Adrenal gland (tissue), 5 donors: ENCODE measurements at regions not wholly inside any gene's neighbourhood (a gene's known extent, or its start where the extent isn't known, plus 50 kb on each side); places are given as distances from the start of the nearest gene placed in this dataset.

Experiments
- POLR2A ChIP-seq, 2 donors: fragments of 450-650 bp; IDR thresholded peaks; one replicate each; pipeline ENCODE4 v1.6.1; 2017; ENCODE audit warnings: antibody characterized with exemption in 2 of 2, mild to moderate bottlenecking in 2 of 2, moderate library complexity in 1 of 2
- TF ChIP-seq, protein P1 (sequence below), 6 experiments: fragments of 450-650 bp in 4 of 6; fragments of 200-600 bp in 2 of 6; sonication (generic) in 1 of 6; IDR thresholded peaks; 1 replicate in 5 of 6; 2 replicates in 1 of 6; pipeline versions ENCODE4 v1.5.1 to v1.8.0; 2016 to 2021; ENCODE audit warnings: antibody characterized with exemption in 6 of 6, mild to moderate bottlenecking in 2 of 6, moderate library complexity in 1 of 6
- donor health status: DM: no; HTN: no; CAD: no.

DNA sequence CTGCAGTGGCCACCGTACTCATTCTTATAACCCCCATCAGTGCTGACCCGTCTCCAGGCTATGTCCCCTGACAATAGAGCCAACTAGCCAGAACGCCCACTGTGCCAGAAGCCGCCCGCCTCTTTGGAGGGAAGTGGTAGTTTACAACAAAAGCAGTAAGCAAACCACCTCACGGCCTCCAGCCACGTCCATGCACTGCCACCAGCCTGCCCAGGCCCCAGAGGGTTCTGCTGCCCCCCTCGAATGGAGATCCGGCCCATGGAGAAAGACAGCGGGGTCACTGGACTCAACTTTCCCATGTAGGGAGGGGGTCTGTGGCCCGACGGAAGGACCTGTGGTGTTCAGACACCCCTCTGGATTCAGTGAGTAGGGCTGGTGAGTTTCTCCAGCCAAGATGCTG is 340.3 kb downstream of the CTTN start:
- TF ChIP-seq, protein P1, sequence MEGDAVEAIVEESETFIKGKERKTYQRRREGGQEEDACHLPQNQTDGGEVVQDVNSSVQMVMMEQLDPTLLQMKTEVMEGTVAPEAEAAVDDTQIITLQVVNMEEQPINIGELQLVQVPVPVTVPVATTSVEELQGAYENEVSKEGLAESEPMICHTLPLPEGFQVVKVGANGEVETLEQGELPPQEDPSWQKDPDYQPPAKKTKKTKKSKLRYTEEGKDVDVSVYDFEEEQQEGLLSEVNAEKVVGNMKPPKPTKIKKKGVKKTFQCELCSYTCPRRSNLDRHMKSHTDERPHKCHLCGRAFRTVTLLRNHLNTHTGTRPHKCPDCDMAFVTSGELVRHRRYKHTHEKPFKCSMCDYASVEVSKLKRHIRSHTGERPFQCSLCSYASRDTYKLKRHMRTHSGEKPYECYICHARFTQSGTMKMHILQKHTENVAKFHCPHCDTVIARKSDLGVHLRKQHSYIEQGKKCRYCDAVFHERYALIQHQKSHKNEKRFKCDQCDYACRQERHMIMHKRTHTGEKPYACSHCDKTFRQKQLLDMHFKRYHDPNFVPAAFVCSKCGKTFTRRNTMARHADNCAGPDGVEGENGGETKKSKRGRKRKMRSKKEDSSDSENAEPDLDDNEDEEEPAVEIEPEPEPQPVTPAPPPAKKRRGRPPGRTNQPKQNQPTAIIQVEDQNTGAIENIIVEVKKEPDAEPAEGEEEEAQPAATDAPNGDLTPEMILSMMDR (IDR thresholded peaks at IDR 0.05): no peak
- TF ChIP-seq POLR2A (IDR thresholded peaks at IDR 0.05): no peak
